D721Med (cell line): ENCODE measurements at regions not wholly inside any gene's neighbourhood (a gene's known extent, or its start where the extent isn't known, plus 50 kb on each side); places are given as distances from the start of the nearest gene placed in this dataset.

Experiments
- DNase-seq: peaks from one replicate; pipeline ENCODE4 v3.0.0; 2011; ENCODE audit warnings: low spot score; ENCODE audit not compliant: insufficient read length
- FAIRE-seq: peaks from 2 replicates; lab custom pipeline; 2011; peaks lifted over from hg19 to GRCh38; lab: Jason Lieb, UNC
- TF ChIP-seq, protein P1 (sequence below): IDR thresholded peaks from 2 replicates; pipeline ENCODE4 v1.5.1; 2012; ENCODE audit warnings: mild to moderate bottlenecking, control low read depth; ENCODE audit not compliant: insufficient read depth; ENCODE audit errors: missing control alignments

GRCh38 chr15:31177951-31178350 lies 76.4 kb upstream of the TRPM1 start:
- TF ChIP-seq, protein P1, sequence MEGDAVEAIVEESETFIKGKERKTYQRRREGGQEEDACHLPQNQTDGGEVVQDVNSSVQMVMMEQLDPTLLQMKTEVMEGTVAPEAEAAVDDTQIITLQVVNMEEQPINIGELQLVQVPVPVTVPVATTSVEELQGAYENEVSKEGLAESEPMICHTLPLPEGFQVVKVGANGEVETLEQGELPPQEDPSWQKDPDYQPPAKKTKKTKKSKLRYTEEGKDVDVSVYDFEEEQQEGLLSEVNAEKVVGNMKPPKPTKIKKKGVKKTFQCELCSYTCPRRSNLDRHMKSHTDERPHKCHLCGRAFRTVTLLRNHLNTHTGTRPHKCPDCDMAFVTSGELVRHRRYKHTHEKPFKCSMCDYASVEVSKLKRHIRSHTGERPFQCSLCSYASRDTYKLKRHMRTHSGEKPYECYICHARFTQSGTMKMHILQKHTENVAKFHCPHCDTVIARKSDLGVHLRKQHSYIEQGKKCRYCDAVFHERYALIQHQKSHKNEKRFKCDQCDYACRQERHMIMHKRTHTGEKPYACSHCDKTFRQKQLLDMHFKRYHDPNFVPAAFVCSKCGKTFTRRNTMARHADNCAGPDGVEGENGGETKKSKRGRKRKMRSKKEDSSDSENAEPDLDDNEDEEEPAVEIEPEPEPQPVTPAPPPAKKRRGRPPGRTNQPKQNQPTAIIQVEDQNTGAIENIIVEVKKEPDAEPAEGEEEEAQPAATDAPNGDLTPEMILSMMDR: no peak
- FAIRE-seq: no peak
- DNase-seq: no peak

DNA sequence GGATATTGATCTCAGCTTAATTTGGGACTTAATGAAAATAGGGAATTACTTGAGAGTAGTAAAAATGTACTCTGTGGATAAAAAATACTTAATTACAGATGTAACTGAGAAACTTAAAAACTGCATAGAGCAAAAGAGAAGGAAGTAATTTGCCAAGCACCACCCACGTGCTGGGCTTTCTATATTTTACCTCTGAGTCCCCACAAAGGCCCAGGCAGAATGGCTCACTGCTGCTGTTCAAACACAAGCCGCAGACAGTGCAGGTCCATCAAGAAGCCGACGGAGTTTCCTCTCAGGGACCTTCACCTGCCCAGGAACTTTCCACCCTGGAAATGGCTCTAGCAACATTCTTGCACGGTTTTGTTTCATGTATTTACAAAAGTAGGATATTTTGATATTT lies 77.2 kb upstream of the TRPM1 start:
- DNase-seq (no peak), FAIRE-seq (no peak)
- TF ChIP-seq, protein P1: no peak

GRCh38 chr15:31179693-31180092 lies 78.2 kb upstream of the TRPM1 start:
- TF ChIP-seq, protein P1: no peak
- FAIRE-seq: no peak

GRCh38 chr15:31193291-31193690 lies 91.8 kb upstream of the TRPM1 start:
- TF ChIP-seq, protein P1: no peak
- FAIRE-seq: no peak
- no peak for DNase-seq

More at GRCh38 chr15:31179693-31180092, 78.2 kb upstream of the TRPM1 start:
- no peak for DNase-seq

DNA sequence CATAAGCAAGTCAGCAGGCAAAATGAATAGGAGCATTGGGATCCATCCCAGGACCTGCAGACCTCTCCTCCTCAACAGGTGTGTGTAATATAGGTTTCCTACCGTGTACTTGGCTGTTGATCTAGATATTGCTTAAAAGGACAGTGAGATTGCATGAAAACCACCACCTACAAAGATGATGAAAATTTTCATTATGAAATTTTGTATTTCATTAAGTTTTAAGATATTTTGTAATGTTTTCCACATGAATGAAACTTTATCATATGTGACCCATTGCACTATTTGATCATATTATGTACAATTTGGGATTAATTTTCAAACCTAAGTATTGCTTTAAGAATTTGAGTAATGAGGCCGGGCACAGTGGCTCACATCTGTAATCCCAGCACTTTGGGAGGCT lies 94.3 kb upstream of the TRPM1 start:
- FAIRE-seq (no peak), DNase-seq (no peak)
- TF ChIP-seq, protein P1: no peak

DNA sequence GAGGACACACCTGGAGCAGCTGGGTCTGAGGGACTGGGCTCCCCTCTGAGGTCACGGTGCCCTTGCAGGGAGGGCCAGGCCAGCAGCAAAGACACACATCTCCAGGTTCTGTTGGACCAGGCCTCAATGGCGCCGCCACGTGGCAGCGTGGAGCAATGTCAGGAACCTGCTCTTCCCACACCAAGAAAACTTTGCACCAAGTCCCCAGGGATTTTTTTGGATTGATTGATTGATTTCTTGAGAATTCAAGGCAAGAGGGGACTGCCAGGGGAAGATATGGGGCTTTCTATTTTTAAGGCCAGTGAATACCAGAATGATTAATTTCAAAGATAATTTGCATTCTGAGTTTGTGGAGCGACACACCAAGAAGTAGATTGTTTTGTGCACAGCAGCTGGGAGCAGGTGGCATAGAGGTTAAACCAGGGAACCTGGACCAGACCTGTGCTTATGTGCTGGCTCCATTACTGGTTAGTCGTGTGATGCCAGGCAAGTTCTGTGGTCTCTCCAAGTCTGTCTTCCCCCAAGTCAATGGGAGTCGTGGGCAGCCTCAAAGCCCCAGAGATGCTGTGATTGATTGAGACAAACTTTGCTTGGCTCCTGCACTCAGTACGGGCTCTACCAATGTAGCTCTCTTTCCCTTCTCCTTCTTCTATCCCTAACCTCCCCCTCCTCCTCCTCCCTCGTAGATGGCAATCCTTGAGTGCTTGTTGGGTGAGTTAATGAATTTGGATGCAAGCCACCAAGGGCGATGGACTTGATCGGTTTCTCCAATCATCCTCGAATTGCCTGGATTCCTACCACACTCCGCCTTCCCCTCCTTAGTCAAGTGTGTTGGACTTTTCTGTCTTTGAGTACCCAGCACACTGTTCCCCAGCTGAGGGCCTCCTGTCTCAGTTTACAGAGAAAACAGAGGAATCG lies 96.2 kb upstream of the TRPM1 start:
- DNase-seq (no peak), FAIRE-seq (no peak)
- TF ChIP-seq, protein P1: peak; percentile 53

DNA sequence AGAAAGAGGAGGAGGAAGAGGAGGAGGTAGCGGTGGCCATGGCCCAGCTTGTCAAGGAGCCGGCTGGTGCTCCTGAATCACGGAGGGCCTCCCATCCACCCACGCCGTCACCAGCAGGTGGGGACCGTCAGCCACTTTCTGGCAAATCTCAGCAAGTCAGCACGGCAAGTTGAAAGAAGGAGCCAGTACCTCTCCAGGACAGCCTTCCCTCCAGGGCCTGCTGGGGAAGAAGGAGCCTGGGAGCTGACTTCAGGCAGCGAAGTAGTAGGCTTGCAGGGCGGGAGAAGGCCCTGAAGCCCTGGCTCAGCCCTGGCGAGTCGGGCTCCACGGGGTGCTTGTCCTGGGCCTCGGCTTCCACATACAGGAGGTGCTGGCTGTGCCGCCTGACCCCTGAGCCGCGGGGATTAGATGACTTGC lies 99.2 kb upstream of the TRPM1 start:
- no peak for FAIRE-seq
- TF ChIP-seq, protein P1: peak; percentile 59

More for the DNA sequence above, 99.2 kb upstream of the TRPM1 start:
- DNase-seq: no peak
